Astrocyte (in vitro differentiated cells and primary cell): ENCODE measurements at regions not wholly inside any gene's neighbourhood (a gene's known extent, or its start where the extent isn't known, plus 50 kb on each side); places are given as distances from the start of the nearest gene placed in this dataset.

ENCODE experiments used
- EZH2 ChIP-seq: IDR thresholded peaks from 2 replicates; pipeline ENCODE4 v1.6.1; 2012; ENCODE audit warnings: mild to moderate bottlenecking, low read length, inconsistent platforms; ENCODE audit not compliant: insufficient read depth
- TF ChIP-seq, protein P1 (sequence below): IDR thresholded peaks from 2 replicates; pipeline ENCODE4 v1.5.1; 2011; ENCODE audit warnings: low read depth, mild to moderate bottlenecking, inconsistent platforms, low read length, moderate library complexity; ENCODE audit not compliant: insufficient read depth

DNA sequence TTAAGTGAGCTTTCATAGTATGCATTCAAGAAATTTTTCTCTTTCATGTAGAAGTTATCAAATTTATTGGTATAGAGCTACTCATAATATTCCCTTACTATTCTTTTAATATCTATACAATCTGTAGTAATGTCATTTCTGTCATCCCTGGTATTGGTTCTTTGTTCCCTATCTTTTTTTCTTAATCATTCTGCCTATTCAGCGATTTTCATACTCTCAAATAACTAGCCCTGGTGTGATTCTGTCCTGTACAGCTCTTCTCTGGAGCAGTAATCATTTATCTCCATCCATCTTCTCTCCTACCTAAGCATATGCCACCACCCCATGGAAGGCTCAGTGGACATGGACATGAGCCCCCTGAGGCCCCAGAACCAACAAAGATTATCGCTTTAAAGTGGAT is 213.2 kb upstream of the NEBL start:
- TF ChIP-seq, protein P1, sequence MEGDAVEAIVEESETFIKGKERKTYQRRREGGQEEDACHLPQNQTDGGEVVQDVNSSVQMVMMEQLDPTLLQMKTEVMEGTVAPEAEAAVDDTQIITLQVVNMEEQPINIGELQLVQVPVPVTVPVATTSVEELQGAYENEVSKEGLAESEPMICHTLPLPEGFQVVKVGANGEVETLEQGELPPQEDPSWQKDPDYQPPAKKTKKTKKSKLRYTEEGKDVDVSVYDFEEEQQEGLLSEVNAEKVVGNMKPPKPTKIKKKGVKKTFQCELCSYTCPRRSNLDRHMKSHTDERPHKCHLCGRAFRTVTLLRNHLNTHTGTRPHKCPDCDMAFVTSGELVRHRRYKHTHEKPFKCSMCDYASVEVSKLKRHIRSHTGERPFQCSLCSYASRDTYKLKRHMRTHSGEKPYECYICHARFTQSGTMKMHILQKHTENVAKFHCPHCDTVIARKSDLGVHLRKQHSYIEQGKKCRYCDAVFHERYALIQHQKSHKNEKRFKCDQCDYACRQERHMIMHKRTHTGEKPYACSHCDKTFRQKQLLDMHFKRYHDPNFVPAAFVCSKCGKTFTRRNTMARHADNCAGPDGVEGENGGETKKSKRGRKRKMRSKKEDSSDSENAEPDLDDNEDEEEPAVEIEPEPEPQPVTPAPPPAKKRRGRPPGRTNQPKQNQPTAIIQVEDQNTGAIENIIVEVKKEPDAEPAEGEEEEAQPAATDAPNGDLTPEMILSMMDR: no peak
- TF ChIP-seq EZH2: no peak
